NT2/D1 (cell line): ENCODE measurements at regions not wholly inside any gene's neighbourhood (a gene's known extent, or its start where the extent isn't known, plus 50 kb on each side); places are given as distances from the start of the nearest gene placed in this dataset.

Experiments used
- SUZ12 ChIP-seq: IDR thresholded peaks from 2 replicates; pipeline ENCODE4 v1.6.1; 2011; ENCODE audit not compliant: insufficient read length, insufficient read depth; ENCODE audit errors: extremely low read depth
- YY1 ChIP-seq: IDR thresholded peaks from 2 replicates; pipeline ENCODE4 v1.6.1; 2011; ENCODE audit not compliant: insufficient read length, insufficient read depth
- ZNF274 ChIP-seq: IDR thresholded peaks from 2 replicates; pipeline ENCODE4 v1.6.1; 2011; ENCODE audit warnings: mild to moderate bottlenecking, low read depth, low read length

DNA sequence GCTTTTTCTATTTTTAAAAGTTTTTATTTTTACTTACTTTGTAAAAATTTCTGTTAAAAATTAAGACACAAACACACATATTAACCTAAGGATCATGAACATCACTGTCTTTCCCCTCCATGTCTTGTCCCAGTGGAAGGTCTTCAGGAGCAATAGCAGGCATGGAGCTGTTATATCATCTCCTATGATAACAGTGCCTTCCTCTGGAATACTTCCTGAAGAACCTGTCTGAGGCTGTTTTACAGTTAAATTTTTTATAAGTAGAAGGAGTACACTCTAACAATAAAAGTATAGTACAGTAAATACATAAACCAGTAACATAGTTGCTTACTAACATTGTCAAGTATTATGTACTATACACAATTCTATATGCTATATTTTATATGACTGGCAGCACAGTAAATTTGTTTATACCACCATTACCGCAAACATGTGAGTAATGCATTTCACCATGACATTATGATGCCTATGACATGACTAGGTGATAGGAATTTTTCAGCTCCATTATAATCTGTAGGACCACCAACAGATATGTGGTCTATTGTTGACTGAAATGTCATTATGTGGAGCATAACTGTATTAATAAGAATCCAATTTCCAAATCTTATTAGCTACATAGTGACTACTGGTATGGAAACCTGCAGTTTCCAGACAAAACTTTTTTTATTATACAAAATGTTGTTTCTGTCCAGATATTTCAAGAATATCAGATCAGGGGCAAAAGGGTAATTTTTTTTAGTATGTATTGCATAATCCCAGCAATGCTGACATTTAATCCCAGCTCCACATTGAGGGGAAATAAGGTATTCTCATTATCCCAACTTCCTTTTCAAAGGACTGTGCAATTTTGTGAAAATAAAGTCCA lies 337.2 kb upstream of the SLC39A10 start:
- no peak for TF ChIP-seq SUZ12
- TF ChIP-seq YY1, result no peak
- no peak for TF ChIP-seq ZNF274
